ENCODE measurements at regions not wholly inside any gene's neighbourhood (a gene's known extent, or its start where the extent isn't known, plus 50 kb on each side); places are given as distances from the start of the nearest gene placed in this dataset.
"Not testable (repeated sequence)": the region's sequence is repeated elsewhere in the genome, so short reads cannot be mapped to it uniquely, and the experiment has no call there.

DNA sequence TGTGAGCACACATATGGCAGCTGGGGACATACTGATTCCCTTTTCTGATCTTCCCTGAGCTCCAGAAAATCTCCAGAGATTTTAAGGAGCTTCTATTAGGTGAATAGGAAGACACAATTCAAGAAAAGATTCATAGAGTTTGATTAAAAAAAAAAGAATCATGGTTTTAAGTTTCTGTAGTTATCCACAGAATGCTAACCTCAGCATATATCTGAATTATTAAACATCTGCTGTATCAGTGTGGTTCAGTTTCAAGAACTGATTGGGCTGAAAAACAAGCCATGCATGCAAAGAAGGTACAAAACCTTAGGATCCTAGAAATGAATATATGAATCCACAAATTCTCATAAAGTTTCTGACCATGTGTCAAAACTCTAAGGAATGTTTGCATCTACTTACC lies 94.1 kb upstream of the ZNF438 start:
- no peak for DNase-seq

- no peak for DNase-seq
Measured at GRCh38 chr10:31126593-31126992, 94.9 kb upstream of the ZNF438 start.

DNA sequence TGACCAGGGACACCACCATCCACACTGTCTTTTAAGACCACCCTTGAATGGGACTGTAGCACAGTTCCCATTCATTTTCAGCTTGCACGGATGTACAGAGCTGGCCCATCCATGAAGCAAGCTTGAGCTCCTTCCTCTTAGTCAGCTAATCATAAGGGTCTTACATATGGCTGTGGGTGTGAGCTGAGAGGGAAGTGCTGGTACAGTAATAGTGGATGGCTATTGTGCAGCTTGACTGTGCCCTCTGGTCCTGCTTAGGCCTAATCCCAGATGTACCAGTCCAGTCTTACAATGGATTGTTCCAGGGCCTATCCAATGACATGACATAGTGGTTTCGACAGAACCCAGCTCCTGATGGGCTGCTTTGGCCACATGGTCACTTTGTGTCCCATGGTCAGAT lies 96.9 kb upstream of the ZNF438 start:
- DNase-seq = no peak

DNA sequence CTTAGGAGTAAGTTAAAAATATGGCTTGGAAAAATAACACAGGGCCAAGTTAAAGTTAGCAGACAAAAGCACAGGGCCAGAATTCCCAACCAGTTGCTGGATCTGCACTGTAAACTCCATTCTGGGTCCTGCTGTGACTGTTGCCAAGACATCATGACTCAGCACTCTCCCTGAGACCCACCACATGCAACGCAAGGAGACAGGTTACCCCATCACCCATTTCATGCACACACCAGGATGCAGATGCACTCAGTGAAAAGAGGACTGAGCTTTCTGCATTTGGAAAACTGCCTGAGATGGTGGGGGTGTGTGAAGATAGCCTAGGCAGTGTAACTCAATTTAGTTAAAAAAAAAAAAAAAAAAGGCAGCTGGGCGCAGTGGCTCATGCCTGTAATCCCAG lies 97.6 kb upstream of the ZNF438 start:
- DNase-seq = no peak

DNA sequence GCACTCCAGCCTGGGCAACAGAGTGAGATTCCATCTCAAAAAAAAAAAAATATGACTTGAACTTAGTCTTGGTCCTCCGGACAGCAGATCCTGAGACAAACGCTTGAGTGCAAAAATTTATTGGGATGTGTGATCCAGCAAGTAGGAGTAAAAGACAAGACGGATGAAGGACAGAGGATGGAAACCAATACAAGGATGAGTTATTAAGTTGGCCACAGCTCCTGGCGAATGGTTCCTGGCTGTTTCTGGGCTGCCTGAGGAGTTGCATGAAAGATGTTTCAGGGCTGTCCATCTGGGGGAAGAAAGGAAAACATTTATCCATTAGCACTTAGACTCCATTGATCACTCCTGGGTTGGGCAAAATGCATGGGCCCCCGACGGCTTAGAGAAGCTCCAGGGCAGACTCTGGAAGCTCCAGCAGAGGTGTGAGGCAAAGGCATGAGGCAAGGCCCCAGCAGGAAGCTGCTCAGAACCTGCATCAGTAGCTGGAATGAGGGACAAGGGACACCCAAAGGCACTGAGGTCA lies 98.3 kb upstream of the ZNF438 start:
- no peak for DNase-seq

DNA sequence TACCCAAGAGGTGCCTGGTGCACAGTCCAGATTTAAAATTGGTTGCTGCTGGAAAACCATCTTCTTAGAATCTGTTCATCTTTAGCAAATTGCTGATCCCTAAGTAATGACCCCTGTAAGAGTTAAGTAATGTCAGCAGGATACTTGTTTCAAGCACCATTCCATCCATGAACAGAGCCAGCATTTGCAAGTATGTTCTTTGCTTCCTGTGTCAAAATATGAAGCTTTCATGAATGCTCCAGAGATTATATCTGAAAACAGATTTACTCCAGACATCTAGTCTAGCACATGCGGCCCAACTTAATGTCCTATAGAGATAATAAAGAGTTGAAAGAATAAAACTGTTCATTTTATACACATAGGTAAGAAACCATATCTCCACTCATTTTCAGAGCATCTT lies 98.7 kb upstream of the ZNF438 start:
- DNase-seq = no peak

- no peak for DNase-seq
Measured at GRCh38 chr10:31131251-31131650, 99.6 kb upstream of the ZNF438 start.

GRCh38 chr10:31132681-31133244 lies 101.1 kb upstream of the ZNF438 start:
- DNase-seq = no peak

GRCh38 chr10:31133251-31133791 lies 101.7 kb upstream of the ZNF438 start:
- DNase-seq = no peak

- DNase-seq = peak; percentile 69
Measured at GRCh38 chr10:31133792-31134310, 102.2 kb upstream of the ZNF438 start.

DNA sequence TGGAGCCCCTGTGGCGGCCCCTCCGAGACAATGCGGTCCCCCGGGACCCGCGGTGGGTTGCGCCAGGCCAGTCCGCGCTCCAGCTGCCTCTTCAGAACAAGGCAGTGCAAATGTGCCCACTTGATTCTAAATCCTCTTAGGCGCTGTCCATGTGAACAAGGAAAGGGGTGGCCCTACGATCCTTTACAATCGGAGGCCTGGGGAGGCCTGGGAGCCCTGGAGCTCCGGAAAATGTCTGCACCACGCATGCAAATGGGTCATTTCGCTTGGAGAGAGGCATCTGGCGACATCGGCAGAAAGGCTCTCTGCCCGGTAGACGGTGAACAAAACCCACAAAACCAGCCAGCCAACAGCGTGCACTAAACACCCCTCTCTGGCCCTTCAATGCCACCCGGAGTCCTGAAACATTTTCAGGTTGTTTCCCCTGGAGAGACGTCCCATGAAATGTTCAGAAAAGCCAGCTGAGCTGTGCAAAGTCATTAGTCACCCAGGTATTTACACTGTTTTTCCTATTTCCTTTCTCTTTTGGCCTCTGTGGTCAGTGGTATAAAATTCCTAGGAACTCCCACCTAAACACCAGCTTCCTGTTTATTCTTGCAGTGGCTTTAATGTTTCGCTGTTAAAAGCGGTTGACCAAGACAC lies 102.8 kb upstream of the ZNF438 start:
- DNase-seq = no peak

DNA sequence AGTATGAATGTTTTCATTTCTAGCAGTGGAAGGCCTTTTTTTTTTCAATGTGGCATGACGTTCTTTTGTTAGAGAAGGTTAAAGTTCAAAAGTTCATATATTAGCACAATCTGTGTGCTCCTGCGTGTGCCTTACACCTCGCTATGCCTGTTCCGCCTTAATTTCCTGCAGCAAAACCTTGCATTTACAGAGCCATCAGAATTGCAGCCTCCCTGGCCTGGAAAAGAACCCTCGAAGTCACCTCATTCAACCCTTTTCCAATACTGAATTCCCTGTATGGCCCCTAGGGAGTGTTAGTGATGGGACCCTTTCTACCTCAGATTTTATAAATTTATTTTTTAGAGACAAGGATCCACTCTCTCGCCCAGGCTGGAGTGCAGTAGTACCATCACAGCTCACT lies 103.5 kb upstream of the ZNF438 start:
- no peak for DNase-seq

DNA sequence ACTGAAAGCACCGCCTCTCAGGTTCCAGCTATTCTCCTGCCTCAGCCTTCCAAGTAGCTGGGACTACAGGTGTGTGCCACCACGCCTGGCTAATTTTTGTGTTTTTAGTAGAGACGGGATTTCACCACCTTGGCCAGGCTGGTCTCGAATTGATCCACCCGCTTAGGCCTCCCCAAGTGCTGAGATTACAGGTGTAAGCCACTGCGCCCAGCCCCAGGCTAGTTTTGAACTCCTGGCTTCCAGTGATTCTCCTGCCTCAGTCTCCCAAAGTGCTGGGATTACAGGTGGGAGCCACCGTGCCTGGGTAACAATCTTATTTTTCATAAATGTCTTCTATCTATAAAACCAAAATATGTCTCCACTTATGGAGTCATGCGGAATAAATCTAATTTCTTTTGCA lies 104.1 kb upstream of the ZNF438 start:
- DNase-seq = not testable (repeated sequence)

GRCh38 chr10:31136386-31136785 lies 104.7 kb upstream of the ZNF438 start:
- DNase-seq = no peak

GRCh38 chr10:31136930-31137885 lies 105.5 kb upstream of the ZNF438 start:
- DNase-seq = no peak

GRCh38 chr10:31138026-31138553 lies 106.4 kb upstream of the ZNF438 start:
- no peak for DNase-seq

- DNase-seq = no peak
Measured at GRCh38 chr10:31139497-31139896, 107.8 kb upstream of the ZNF438 start.

- DNase-seq = no peak
Measured at GRCh38 chr10:31140716-31141115, 109.1 kb upstream of the ZNF438 start.

DNA sequence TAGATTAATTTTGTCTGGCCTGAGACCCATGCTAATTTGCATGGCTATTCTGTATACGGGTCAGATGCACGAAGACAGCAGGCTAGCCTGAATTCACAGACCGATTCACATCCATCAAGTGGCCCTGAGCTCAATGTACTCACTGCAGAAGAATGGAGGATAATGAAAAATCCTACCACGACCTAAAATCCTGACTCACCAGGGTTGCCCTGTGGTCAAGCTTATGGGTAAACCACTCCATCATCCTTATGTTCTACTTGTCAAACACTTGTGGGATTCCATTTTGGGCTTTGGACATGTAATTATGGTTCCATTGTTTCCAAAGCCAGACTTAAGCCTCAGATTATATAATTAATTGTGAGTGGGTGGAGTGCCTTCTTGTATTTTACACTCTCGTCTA lies 110.4 kb upstream of the ZNF438 start:
- no peak for DNase-seq

- no peak for DNase-seq
Measured at GRCh38 chr10:31143331-31143935, 111.8 kb upstream of the ZNF438 start.

GRCh38 chr10:31145986-31146385 lies 114.3 kb upstream of the ZNF438 start:
- DNase-seq = no peak

GRCh38 chr10:31146491-31147209 lies 115.0 kb upstream of the ZNF438 start:
- DNase-seq = no peak

Measured in activated naive CD4-positive, alpha-beta T cell treated with anti-CD3 and anti-CD28 coated beads, Interleukin-2, amount 50 U/mL, for 16 hours (primary cell).